ENCODE measurements at regions not wholly inside any gene's neighbourhood (a gene's known extent, or its start where the extent isn't known, plus 50 kb on each side); places are given as distances from the start of the nearest gene placed in this dataset.

DNA sequence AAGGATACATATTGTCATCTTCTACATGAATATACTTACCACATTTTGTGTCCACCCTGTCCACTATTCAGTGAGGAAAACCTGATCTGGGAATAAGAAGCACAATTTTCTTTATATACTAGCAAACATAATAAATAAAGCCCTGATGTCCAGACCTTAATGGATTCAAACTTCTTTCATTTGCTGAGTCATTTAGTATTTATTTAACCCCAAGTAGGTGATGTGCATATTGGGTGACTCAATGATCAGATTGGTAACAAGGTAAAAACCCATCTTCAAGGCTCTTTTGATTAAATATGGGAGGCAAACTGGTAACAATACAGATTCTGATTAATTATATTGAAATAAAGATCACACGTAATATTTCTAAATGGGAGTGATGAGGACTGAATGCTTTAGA is 1159.8 kb upstream of the EYS start:
- H3K27ac ChIP-seq (ENCODE audit: extremely low read depth, low read depth, low read length), result no peak overlapping the region
- DNase-seq (ENCODE audit: extremely low read depth in 1 of 4, low spot score in 3 of 4), result no peak
- in situ Hi-C loops (cut with MboI) (no loop called here), intact Hi-C loops (cut with micrococcal nuclease) (no loop called here)
- no peaks in the 10 kb centered on the region for H3K9me1 ChIP-seq (ENCODE audit: control insufficient read depth, insufficient read depth, low read length)
- no peak overlapping the region for H3K4me2 ChIP-seq (ENCODE audit: insufficient read depth, low read length)
- H3K4me1 ChIP-seq (replicated peaks in 1 of 2; ENCODE audit: control insufficient read depth in 2 of 2, insufficient read depth in 2 of 2, low read length in 2 of 2), result no peaks in the 10 kb centered on the region
- no peak for ATAC-seq
- H3K4me3 ChIP-seq, result no peak overlapping the region
- CTCF ChIA-PET (ENCODE audit: low intra/inter-chr PET ratio), result no interaction called here
- FAIRE-seq, result no peak
- no TSS peak for BruUV-seq (replicated peaks)
- POLR2A ChIA-PET, result no interaction called here
- no peaks in the 10 kb centered on the region for H3K9me3 ChIP-seq (replicated peaks; ENCODE audit: control insufficient read depth, insufficient read depth, low read depth, low read length)
- H3K36me3 ChIP-seq (ENCODE audit: control insufficient read depth, insufficient read depth, low read length), result no peaks in the 10 kb centered on the region
- 0% methylated on average over 1 of the region's 1 CpG for WGBS (ENCODE audit: insufficient coverage, low coverage, missing lambda C conversion rate)
- H2AFZ ChIP-seq (ENCODE audit: low read depth, low read length), result no peak overlapping the region
- no peaks in the 10 kb centered on the region for H3K79me2 ChIP-seq (ENCODE audit: control insufficient read depth, insufficient read depth, low read length)
- no peaks in the 10 kb centered on the region for H3K27me3 ChIP-seq (ENCODE audit: control insufficient read depth in 2 of 2, insufficient read depth in 2 of 2, low read length in 2 of 2)
- no peak overlapping the region for H3K9ac ChIP-seq (ENCODE audit: insufficient read depth in 1 of 2, low read depth in 2 of 2, low read length in 2 of 2)
- H4K20me1 ChIP-seq (replicated peaks; ENCODE audit: control insufficient read depth, insufficient read depth, low read length), result no peaks in the 10 kb centered on the region
- TF ChIP-seq ZFPM2 (CRISPR knock-in tag; IDR thresholded peaks at IDR 0.05) (no peak), ZBTB8A (IDR thresholded peaks at IDR 0.05; ENCODE audit: partially characterized antibody) (no peak), ZNF384 (IDR thresholded peaks at IDR 0.05; ENCODE audit: low read depth, low read length) (no peak), SMAD4 (CRISPR knock-in tag; conservative IDR thresholded peaks at IDR 0.05) (no peak), MECOM (CRISPR knock-in tag; IDR thresholded peaks at IDR 0.05) (no peak), ZNF274 (IDR thresholded peaks at IDR 0.05; ENCODE audit: borderline replicate concordance, low read depth, low read length) (no peak)
- TF ChIP-seq, protein P1, sequence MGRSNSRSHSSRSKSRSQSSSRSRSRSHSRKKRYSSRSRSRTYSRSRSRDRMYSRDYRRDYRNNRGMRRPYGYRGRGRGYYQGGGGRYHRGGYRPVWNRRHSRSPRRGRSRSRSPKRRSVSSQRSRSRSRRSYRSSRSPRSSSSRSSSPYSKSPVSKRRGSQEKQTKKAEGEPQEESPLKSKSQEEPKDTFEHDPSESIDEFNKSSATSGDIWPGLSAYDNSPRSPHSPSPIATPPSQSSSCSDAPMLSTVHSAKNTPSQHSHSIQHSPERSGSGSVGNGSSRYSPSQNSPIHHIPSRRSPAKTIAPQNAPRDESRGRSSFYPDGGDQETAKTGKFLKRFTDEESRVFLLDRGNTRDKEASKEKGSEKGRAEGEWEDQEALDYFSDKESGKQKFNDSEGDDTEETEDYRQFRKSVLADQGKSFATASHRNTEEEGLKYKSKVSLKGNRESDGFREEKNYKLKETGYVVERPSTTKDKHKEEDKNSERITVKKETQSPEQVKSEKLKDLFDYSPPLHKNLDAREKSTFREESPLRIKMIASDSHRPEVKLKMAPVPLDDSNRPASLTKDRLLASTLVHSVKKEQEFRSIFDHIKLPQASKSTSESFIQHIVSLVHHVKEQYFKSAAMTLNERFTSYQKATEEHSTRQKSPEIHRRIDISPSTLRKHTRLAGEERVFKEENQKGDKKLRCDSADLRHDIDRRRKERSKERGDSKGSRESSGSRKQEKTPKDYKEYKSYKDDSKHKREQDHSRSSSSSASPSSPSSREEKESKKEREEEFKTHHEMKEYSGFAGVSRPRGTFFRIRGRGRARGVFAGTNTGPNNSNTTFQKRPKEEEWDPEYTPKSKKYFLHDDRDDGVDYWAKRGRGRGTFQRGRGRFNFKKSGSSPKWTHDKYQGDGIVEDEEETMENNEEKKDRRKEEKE (IDR thresholded peaks at IDR 0.05; ENCODE audit: borderline replicate concordance in 1 of 2, control insufficient read depth in 1 of 2, low read depth in 2 of 2, low read length in 1 of 2), result no peak
- TF ChIP-seq, protein P2, sequence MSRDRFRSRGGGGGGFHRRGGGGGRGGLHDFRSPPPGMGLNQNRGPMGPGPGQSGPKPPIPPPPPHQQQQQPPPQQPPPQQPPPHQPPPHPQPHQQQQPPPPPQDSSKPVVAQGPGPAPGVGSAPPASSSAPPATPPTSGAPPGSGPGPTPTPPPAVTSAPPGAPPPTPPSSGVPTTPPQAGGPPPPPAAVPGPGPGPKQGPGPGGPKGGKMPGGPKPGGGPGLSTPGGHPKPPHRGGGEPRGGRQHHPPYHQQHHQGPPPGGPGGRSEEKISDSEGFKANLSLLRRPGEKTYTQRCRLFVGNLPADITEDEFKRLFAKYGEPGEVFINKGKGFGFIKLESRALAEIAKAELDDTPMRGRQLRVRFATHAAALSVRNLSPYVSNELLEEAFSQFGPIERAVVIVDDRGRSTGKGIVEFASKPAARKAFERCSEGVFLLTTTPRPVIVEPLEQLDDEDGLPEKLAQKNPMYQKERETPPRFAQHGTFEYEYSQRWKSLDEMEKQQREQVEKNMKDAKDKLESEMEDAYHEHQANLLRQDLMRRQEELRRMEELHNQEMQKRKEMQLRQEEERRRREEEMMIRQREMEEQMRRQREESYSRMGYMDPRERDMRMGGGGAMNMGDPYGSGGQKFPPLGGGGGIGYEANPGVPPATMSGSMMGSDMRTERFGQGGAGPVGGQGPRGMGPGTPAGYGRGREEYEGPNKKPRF (IDR thresholded peaks at IDR 0.05; ENCODE audit: low read depth, low read length), result no peak
- TF ChIP-seq, protein P3, sequence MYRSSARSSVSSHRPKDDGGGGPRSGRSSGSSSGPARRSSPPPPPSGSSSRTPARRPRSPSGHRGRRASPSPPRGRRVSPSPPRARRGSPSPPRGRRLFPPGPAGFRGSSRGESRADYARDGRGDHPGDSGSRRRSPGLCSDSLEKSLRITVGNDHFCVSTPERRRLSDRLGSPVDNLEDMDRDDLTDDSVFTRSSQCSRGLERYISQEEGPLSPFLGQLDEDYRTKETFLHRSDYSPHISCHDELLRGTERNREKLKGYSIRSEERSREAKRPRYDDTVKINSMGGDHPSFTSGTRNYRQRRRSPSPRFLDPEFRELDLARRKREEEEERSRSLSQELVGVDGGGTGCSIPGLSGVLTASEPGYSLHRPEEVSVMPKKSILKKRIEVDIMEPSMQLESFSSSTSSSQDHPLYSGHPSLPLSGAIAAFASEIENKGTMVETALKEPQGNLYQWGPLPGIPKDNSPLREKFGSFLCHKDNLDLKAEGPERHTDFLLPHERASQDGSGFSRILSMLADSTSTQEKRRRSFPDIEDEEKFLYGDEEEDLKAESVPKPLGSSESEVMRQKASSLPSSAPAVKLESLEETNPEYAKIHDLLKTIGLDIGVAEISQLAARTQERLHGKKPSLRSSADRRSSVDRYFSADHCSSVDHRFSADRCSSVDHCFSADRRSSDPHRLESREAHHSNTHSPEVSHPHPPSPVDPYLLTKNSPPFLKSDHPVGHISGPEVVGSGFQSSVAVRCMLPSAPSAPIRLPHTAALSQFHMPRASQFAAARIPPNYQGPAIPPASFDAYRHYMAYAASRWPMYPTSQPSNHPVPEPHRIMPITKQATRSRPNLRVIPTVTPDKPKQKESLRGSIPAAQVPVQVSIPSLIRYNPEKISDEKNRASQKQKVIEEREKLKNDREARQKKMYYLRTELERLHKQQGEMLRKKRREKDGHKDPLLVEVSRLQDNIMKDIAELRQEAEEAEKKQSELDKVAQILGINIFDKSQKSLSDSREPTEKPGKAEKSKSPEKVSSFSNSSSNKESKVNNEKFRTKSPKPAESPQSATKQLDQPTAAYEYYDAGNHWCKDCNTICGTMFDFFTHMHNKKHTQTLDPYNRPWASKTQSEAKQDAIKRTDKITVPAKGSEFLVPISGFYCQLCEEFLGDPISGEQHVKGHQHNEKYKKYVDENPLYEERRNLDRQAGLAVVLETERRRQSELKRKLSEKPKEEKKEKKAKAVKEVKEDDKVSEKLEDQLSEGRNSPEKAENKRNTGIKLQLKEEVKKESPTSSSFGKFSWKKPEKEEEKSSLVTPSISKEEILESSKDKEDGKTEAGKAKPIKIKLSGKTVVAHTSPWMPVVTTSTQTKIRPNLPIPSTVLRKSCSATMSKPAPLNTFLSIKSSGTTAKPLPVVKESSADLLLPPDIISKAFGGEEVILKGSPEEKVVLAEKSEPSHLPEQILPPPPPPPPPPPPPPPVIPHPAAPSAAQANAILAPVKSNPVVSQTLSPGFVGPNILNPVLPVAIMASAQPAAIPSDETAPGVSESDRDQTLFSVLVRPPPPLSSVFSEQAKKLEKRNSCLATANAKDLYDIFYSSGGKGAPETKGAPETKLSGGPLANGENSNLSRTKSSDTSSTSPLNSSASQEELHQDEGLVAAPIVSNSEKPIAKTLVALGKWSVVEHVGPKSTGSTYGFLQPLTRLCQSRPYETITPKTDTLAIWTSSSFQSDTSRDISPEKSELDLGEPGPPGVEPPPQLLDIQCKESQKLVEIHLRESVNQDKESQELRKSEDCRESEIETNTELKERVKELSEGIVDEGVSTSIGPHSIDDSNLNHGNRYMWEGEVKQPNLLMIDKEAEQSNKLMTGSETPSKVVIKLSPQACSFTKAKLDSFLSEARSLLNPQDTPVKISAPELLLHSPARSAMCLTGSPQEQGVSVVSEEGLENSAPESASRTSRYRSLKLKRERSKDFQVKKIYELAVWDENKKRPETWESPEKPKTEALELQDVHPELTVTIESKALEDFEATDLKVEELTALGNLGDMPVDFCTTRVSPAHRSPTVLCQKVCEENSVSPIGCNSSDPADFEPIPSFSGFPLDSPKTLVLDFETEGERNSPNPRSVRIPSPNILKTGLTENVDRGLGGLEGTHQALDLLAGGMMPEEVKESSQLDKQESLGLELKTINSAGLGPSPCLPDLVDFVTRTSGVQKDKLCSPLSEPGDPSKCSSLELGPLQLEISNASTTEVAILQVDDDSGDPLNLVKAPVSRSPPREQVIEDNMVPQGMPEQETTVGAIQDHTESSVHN (IDR thresholded peaks at IDR 0.05; ENCODE audit: borderline replicate concordance in 1 of 2, low read depth in 1 of 2), result no peak

Data from K562 (cell line).